GM12891 (cell line): ENCODE measurements at regions not wholly inside any gene's neighbourhood (a gene's known extent, or its start where the extent isn't known, plus 50 kb on each side); places are given as distances from the start of the nearest gene placed in this dataset.

Experiments
- PAX5 ChIP-seq: IDR thresholded peaks from 2 replicates; pipeline ENCODE4 v1.6.1; 2011; ENCODE audit warnings: low read length, moderate library complexity, mild to moderate bottlenecking; ENCODE audit not compliant: insufficient read depth, severe bottlenecking
- POLR2A ChIP-seq: IDR thresholded peaks from 2 replicates; pipeline ENCODE4 v1.6.1; 2011; ENCODE audit warnings: low read depth, low read length, control low read depth
- POLR2AphosphoS5 ChIP-seq: IDR thresholded peaks from 2 replicates; pipeline ENCODE4 v1.6.1; 2011; ENCODE audit warnings: low read depth, low read length, control low read depth
- POU2F2 ChIP-seq: IDR thresholded peaks from 2 replicates; pipeline ENCODE4 v1.6.1; 2011; ENCODE audit warnings: low read depth, mild to moderate bottlenecking, control low read depth, low read length, moderate library complexity
- SPI1 ChIP-seq: IDR thresholded peaks from 2 replicates; pipeline ENCODE4 v1.6.1; 2011; ENCODE audit warnings: low read depth, low read length, control low read depth
- TAF1 ChIP-seq: IDR thresholded peaks from 2 replicates; pipeline ENCODE4 v1.6.1; 2011; ENCODE audit warnings: low read depth, low read length, control low read depth

- no peak for TF ChIP-seq POLR2AphosphoS5
- TF ChIP-seq SPI1 = no peak
- TF ChIP-seq TAF1 = no peak
- no peak for TF ChIP-seq POLR2A
- TF ChIP-seq POU2F2 = no peak
- no peak for TF ChIP-seq PAX5
Observed at GRCh38 chr2:117519721-117520120, 294.8 kb upstream of the DDX18 start.
